ENCODE measurements at regions not wholly inside any gene's neighbourhood (a gene's known extent, or its start where the extent isn't known, plus 50 kb on each side); places are given as distances from the start of the nearest gene placed in this dataset.

DNA sequence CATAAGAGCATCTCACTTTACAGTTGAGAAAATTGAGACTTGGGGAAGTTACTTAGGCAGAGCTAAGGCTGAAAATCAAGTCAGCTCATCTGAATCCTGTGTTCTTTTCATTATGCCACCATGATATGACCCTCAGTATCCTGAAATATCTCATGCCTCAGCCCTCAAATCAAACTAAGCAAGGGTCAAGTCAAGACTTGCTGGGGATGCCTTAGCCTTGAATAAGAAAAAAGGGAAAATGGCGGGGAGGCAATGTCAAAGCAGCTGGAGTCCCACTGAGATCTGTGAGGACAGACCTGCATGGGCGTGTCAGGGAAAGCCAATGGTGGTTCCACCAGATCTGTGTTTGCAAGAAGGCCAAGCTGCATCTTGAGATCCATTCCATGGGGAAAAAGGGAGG is 91.0 kb upstream of the CACUL1 start:
- H3K27ac ChIP-seq = peak overlapping the region; percentile 48
- TF ChIP-seq, protein P1, sequence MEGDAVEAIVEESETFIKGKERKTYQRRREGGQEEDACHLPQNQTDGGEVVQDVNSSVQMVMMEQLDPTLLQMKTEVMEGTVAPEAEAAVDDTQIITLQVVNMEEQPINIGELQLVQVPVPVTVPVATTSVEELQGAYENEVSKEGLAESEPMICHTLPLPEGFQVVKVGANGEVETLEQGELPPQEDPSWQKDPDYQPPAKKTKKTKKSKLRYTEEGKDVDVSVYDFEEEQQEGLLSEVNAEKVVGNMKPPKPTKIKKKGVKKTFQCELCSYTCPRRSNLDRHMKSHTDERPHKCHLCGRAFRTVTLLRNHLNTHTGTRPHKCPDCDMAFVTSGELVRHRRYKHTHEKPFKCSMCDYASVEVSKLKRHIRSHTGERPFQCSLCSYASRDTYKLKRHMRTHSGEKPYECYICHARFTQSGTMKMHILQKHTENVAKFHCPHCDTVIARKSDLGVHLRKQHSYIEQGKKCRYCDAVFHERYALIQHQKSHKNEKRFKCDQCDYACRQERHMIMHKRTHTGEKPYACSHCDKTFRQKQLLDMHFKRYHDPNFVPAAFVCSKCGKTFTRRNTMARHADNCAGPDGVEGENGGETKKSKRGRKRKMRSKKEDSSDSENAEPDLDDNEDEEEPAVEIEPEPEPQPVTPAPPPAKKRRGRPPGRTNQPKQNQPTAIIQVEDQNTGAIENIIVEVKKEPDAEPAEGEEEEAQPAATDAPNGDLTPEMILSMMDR (conservative IDR thresholded peaks at IDR 0.05) = no peak

DNA sequence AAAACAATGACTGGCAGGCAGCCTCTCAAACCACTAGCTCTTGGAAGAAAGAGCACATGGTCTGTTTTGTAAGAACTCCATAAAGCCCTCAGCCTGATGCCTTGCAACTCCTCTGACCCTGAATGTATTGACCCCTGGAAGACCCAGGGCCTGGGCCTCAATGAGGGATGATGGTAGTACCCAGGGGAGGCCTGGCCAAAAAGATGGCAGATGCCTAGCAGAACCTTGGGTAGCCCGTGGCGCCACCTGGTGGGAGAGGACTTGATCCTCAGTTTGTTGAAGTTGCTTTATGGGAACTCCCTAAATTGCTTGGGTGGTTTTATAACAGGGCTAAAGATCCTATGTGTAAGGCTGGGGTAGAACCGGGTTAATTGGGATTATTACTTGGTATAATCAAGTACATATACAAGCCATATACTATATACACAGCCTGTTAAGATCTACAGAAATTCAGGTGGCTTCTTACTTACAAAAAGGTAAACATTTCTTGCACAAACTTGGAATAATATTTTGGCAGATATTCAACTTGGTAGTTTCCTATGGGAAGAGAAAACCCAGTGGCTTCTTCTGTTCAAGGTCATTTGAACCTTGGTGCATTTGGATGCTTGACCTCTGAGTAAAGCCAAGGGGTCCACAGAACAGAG is 95.8 kb upstream of the CACUL1 start:
- H3K27ac ChIP-seq = no peak overlapping the region

DNA sequence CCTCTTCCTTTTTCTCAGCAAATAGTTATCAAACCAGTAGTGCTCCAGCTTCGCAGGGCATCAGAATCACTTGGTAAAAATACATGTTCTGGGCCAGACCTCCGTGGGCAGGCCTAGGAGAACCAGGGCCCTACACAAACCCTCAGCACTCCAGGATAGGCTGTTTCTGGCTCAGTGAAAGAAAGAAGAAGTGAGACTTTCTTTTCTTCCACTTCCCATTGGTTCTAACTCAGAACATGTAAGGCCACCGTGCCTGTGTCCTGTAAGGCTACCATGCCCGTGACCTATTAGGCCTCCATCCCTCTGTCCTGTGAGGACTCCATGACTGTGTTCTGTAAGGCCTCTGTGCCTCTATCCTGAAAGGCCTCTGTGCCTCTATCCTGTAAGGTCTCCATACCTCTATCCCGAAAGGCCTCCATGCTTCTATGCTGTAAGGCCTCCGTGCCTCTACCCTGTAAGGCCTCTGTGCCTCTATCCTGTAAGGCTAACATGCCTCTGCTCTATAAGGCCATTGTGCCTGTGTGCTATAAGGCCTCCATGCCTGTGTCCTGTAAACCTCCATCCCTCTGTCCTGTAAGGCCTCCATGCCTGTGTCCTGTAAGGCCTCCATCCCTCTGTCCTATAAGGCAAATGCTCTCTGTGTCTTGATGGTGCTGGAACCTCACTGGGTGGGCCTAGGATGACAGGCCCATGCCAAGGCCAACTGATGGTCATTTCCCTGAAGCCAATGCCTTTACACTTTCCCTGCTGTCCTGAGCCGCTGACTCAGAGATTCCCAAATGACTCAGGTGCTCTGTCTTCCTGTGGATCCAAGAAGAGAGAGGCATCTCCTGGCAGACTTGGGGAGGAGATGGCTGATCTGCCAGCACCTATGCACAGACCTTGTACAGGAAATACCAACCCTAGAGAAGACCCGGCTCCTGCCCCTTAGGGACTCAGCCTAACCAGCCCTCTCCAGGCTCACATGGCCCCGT is 96.6 kb upstream of the CACUL1 start:
- TF ChIP-seq, protein P1 (conservative IDR thresholded peaks at IDR 0.05) = no peak
- no peak overlapping the region for H3K27ac ChIP-seq

More for the DNA sequence above, 95.8 kb upstream of the CACUL1 start:
- TF ChIP-seq, protein P1 (conservative IDR thresholded peaks at IDR 0.05) = peak; percentile 65

DNA sequence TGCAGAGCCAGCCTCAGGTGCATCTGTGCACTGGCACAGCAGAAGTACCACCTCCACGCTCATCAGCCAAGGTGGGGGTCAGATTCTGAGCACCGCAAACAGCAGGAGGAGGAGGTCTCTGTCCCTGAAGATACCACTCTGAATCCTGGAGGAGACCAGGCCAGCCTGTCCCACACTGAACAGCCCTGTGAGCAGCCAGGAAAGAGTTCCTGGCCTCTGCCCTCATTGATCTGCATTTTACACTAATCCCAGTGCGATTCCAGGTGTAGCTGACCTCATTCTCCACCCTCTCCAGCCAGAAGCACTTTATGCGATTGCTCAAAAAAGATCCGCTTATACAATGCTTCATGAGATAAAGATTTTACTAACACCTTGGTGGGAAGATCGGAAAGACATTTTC is 99.1 kb upstream of the CACUL1 start:
- no peak overlapping the region for H3K27ac ChIP-seq
- TF ChIP-seq, protein P1 (conservative IDR thresholded peaks at IDR 0.05) = no peak

DNA sequence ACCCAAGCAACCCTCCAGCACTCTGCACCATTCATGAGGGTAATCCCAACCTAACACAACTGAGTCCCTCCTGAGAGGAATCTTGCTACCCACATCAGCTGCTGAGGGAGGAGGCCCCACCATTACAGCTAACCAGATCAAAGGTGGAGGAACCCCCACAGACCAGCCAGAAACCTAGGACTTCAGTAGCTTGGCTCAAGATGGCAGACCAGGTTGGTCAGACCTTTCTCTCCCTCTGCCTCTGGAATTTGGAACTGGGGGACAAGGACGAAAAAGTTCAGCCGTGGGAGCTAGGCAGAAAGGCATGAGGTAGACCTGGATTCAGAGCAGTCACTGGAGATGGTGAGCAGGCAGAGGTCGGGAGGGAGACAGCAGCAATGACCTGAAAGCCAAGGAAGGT is 101.3 kb upstream of the CACUL1 start:
- no peak overlapping the region for H3K27ac ChIP-seq
- TF ChIP-seq, protein P1 (conservative IDR thresholded peaks at IDR 0.05) = no peak

DNA sequence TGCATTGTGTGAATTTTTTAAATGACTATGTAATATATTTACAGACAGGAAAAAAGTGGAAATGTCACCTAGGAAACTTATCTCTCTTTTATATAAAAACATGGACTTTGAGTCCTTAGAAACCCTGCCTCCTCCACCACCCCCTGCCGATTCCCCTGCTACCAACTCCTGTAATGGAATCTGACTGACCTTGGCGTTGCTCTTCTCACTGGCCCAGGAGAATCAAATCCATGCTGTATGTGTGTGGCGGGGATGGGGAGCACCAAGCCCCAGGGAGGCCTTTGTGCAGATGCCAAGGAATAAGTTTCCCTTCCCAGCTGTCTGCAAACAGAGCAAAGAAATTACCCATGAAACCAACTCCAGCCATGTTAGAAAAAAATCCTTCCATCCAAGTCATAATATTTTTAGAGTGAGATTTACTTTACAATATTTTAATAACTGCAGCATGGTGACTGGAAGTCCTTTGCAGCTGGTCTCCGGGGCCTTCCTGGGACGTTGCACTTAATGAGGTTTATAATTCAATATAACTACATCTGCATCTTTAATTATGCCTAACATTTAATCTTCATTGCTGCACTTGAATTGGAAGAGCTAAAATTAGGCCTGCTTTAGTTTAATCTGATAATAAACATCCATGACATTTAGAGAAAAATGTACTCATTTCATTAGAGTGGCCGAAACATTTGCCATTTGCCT is 111.4 kb upstream of the CACUL1 start:
- H3K27ac ChIP-seq = no peak overlapping the region
- TF ChIP-seq, protein P1 (conservative IDR thresholded peaks at IDR 0.05) = no peak

DNA sequence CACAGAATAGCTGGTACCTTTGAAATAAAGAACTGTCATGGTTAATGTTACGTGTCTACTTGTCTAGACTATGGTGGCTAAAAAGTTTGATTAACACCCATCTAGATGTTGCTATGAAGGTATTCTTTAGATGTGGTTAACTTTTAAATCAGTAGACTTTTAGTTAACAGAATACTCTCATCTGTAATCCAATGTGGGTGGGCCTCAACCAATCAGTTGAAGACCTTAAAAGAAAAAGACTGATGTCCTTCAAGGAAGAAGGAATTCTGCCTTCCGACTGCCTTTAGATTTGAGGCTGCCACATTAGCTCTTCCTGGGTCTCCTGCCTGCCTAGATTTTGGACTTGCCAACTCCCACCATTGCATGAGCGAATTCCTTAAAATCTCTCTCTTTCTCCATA is 113.0 kb upstream of the CACUL1 start:
- H3K27ac ChIP-seq = no peak overlapping the region
- TF ChIP-seq, protein P1 (conservative IDR thresholded peaks at IDR 0.05) = no peak

Data from VCaP (cell line).